ENCODE measurements at regions not wholly inside any gene's neighbourhood (a gene's known extent, or its start where the extent isn't known, plus 50 kb on each side); places are given as distances from the start of the nearest gene placed in this dataset.

DNA sequence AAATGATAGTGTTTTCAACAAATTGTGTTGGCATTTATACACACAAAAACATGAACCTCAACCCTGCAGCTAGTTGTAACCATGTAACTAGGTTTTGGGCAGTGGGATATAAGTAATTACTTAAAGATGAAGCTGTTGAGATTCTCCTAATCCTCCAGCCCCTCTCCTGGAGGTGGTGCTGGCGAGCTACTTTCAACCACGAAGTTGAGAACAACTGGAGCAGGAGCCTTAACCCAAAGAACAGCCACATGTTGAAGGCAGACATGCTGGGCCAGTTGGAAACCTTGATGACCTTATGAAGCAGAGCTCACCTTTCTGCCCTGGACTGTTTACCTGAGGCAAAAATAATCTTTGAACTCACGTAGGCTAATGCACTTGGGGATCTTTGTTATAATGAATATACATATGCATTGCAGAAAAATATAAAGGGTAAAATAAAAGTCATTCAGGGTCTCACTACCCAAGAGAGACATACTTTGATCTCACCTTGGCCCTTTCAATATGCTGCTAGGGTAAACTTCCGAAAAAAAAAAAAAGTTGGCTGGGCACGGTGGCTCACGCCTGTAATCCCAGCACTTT, 89.6 kb upstream of the NPAS2 start:
- TF ChIP-seq CTCF (IDR thresholded peaks at IDR 0.05; ENCODE audit: poor library complexity): peak; percentile 61
- no peak for TF ChIP-seq EZH2 (IDR thresholded peaks at IDR 0.05; ENCODE audit: borderline replicate concordance)
